Mucosa of descending colon (tissue), 3 donors: ENCODE measurements at regions not wholly inside any gene's neighbourhood (a gene's known extent, or its start where the extent isn't known, plus 50 kb on each side); places are given as distances from the start of the nearest gene placed in this dataset.

ENCODE experiments used
- ATAC-seq: fragments of 200-7000 bp; cut with Tn5 transposase; one replicate; pipeline ENCODE4 v1.9.1; 2020; ENCODE audit warnings: mild to moderate bottlenecking, moderate library complexity
- DNase-seq, 3 donors: peaks; one replicate each; pipeline ENCODE4 v3.0.0-alpha.2; 2020
- H3K36me3 ChIP-seq: fragments of 200-600 bp; one replicate; pipeline ENCODE4 v1.8.0; 2021; ENCODE audit warnings: low read depth, mild to moderate bottlenecking
- H3K4me1 ChIP-seq: fragments of 200-600 bp; one replicate; pipeline ENCODE4 v1.8.0; 2021; ENCODE audit warnings: low read depth, mild to moderate bottlenecking
- H3K4me3 ChIP-seq: fragments of 200-600 bp; one replicate; pipeline ENCODE4 v1.8.0; 2021; ENCODE audit warnings: mild to moderate bottlenecking
- H3K9me3 ChIP-seq: fragments of 200-600 bp; one replicate; pipeline ENCODE4 v1.8.0; 2021; ENCODE audit warnings: mild to moderate bottlenecking
- intact Hi-C, 2 donors: fragments of 100-400 bp; cut with DNase I in 1 of 2; cut with micrococcal nuclease in 1 of 2; formaldehyde crosslinking; loops; one replicate each; pipeline versions ENCODE4 v1.11.0 to v1.11.1; 2022; cut with DNase I, micrococcal nuclease
- TF ChIP-seq, protein P1 (sequence below): fragments of 200-600 bp; IDR thresholded peaks from one replicate; pipeline ENCODE4 v1.8.0; 2022; ENCODE audit warnings: antibody characterized with exemption, mild to moderate bottlenecking
- donor health status: DM: no; HTN: no; CAD: no; lungs with moderate emphysema.
- donor health status: DM: no; HTN: no; CAD: no.
- donor health status: DM: no; HTN: yes; CAD: no.

DNA sequence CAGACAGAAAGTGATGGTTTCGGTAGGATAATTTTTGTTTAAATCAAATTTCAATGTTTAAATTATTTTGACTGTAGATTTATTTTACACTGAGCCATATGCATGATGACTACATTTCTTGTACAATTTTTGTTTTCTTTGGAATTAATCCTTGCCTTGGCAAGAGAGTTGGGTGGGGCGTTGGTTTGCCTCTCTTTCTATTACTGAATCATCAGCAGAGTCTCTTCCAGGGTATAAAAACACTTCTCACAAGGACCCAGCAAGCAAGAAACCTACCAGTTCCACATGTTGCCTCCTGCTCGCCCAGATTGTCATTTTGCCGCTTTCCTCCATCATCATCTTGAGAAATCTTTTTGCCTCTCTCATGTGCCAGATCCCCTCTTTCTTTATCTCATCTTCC is 455.0 kb upstream of the DMAC1 start:
- no peaks in the 10 kb centered on the region for H3K9me3 ChIP-seq
- ATAC-seq: no peak
- DNase-seq: no peak
- TF ChIP-seq, protein P1, sequence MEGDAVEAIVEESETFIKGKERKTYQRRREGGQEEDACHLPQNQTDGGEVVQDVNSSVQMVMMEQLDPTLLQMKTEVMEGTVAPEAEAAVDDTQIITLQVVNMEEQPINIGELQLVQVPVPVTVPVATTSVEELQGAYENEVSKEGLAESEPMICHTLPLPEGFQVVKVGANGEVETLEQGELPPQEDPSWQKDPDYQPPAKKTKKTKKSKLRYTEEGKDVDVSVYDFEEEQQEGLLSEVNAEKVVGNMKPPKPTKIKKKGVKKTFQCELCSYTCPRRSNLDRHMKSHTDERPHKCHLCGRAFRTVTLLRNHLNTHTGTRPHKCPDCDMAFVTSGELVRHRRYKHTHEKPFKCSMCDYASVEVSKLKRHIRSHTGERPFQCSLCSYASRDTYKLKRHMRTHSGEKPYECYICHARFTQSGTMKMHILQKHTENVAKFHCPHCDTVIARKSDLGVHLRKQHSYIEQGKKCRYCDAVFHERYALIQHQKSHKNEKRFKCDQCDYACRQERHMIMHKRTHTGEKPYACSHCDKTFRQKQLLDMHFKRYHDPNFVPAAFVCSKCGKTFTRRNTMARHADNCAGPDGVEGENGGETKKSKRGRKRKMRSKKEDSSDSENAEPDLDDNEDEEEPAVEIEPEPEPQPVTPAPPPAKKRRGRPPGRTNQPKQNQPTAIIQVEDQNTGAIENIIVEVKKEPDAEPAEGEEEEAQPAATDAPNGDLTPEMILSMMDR: no peak
- no peaks in the 10 kb centered on the region for H3K4me1 ChIP-seq
- H3K4me3 ChIP-seq: no peak overlapping the region
- no peaks in the 10 kb centered on the region for H3K36me3 ChIP-seq
- intact Hi-C loops: no loop called here

DNA sequence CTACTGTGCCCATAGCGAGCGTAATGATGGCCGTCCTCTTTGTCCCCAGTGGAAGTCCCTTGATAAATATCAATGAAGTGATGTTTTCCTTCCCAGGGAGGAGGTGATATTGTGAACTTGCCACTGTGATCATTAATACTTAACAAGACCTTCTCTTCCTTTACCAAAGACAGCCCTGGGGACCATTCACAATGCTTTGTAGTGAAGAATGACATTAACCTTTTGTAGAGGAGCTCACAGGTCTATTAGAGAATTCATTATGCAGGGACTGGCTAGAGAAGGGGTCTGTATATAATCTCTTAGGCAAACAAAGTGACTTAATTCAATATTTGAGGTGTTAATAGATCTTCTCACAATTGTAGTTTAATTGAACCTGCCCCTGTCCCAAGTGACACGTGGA is 452.9 kb upstream of the DMAC1 start:
- Histone ChIP-seq H3K4me3 (no peak overlapping the region), H3K36me3 (no peaks in the 10 kb centered on the region), H3K9me3 (no peaks in the 10 kb centered on the region), H3K4me1 (no peaks in the 10 kb centered on the region)
- TF ChIP-seq, protein P1: no peak
- DNase-seq (no peak), ATAC-seq (no peak)
- intact Hi-C loops: no loop called here

DNA sequence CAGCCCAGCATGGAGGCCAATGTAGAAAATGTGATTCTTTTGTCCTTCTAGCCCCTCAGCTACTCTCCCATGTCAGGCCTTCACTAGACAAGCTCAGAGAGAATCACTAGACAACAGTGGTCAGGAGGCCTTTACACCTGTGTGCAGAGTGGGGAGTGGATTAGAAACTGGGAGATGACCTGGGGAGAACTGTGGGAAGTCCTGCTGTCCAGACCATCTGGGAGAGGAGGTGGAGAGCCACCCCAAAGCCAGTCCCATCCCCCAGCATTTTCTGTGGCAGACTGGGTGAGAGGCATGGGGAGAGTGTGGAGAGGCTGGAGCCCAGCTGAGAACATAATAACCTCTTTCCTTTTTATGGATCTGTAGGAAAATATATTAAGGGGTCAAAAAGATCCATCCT is 452.0 kb upstream of the DMAC1 start:
- TF ChIP-seq, protein P1: no peak
- intact Hi-C loops: no loop called here
- no peaks in the 10 kb centered on the region for H3K36me3 ChIP-seq
- no peak for DNase-seq
- no peak overlapping the region for H3K4me3 ChIP-seq
- H3K4me1 ChIP-seq: no peaks in the 10 kb centered on the region
- ATAC-seq: no peak
- H3K9me3 ChIP-seq: no peaks in the 10 kb centered on the region

DNA sequence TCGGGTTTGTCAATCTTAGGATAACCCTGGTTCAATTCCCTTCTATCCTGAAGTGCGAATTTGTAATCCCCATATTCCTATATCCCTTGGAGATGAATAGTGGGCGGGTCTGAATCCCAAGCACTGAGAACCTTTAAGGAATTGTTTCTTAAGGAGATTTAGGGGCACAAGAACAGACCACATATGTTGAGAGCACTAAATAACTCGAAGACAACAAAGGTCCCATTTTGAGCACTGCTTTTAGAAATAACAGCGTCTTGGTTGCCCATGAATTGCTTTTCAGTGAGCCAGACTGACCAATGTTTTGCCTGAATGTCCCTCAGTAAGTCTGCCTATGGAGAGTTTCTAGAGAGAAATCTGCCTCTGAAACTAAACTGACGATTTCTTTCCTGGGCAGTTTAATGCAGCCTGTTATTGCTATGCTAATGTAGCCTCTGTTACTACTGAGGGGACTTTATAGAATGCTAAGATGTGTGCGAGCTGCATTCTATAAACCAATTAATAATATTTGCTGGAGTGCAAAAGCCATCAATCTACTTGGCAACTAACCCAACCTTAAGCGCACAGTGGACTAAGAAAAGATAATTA is 445.0 kb upstream of the DMAC1 start:
- TF ChIP-seq, protein P1: no peak
- ATAC-seq (no peak), DNase-seq (no peak)
- no peak overlapping the region for H3K4me3 ChIP-seq
- no peaks in the 10 kb centered on the region for H3K9me3 ChIP-seq
- H3K36me3 ChIP-seq: no peaks in the 10 kb centered on the region
- intact Hi-C loops: no loop called here
- H3K4me1 ChIP-seq: no peaks in the 10 kb centered on the region

DNA sequence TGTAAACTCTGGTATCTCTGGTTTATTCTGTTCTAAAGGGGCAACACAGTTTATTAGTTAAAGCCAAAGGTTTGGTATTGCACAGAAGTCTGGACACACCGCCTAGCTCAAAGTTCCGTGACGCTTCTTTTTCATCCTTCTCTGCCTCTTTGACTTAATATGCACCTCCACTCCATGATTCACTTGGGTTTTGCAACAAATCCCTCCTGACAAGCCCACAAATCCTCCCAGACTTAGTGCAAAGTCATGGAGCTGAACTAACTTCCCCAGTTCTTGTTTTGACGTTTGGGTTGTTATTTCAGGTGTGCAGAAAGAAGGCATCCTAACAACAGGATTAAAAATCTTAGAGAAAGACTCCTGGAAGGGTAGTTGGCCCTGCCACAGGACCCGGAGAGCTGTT is 441.6 kb upstream of the DMAC1 start:
- ATAC-seq: no peak
- intact Hi-C loops: no loop called here
- H3K9me3 ChIP-seq: no peaks in the 10 kb centered on the region
- TF ChIP-seq, protein P1: no peak
- no peak overlapping the region for H3K4me3 ChIP-seq
- no peak for DNase-seq
- H3K4me1 ChIP-seq: no peaks in the 10 kb centered on the region
- no peaks in the 10 kb centered on the region for H3K36me3 ChIP-seq

DNA sequence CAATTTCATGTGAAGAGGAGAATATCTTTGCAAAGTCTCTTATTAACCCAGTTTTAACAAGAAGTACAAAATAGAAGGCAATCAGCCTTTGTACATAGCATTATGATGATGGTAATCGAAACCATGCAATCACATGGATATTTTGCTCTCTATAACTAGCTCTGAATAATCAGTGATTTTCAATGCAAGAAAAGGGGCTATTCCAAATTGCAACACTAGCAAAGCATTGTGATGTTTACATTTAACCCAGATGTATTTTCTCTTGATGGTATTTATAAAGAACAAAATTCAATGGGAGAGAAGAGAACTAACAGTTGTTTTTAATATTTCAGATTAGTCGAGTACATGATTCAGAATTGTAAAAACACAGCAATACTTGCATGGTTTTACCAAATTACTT is 437.5 kb upstream of the DMAC1 start:
- TF ChIP-seq, protein P1: no peak
- no peak overlapping the region for H3K4me3 ChIP-seq
- no peaks in the 10 kb centered on the region for H3K4me1 ChIP-seq
- ATAC-seq (no peak), DNase-seq (no peak)
- no peaks in the 10 kb centered on the region for H3K9me3 ChIP-seq
- no peaks in the 10 kb centered on the region for H3K36me3 ChIP-seq
- intact Hi-C loops: no loop called here
